ENCODE measurements at regions not wholly inside any gene's neighbourhood (a gene's known extent, or its start where the extent isn't known, plus 50 kb on each side); places are given as distances from the start of the nearest gene placed in this dataset.
A peak's percentile ranks its signal among the peaks of the same experiment; 100 is the strongest.

DNA sequence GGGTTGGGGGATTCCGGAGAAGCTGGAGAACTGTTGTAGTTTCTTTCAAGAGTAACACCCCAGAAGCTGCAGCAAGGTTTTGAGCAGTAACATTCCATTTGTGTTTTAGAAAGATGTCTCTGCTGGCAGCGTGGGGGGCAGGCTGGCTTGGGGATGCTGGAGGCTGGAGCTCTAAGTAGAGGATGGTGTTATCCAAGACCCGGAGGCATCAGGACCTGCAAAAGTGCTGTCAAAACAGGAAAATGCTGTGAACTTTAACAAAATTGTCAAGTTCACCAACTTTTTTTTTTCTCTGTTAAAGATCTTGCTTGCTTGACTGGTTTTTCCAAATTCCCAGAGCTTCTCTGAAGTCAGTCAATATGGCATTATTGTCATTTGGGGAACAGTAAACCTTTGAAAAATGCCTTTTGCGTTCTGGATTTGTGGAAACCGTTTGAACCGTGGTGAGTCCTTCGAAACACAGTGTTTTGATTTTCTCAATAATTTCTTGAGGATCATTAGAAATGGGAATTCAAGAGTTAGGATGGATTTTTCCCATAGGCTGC, 189.6 kb upstream of the NLRP1 start:
- H3K4me3 Mint-ChIP-seq, result no peak overlapping the region; a peak in 1 of 5 replicates
- H2BK20ac ChIP-seq (ENCODE audit: low read depth, low read length, poor library complexity, severe bottlenecking), result no peak overlapping the region
- no peak overlapping the region for H4K8ac ChIP-seq (replicated peaks; ENCODE audit: insufficient read length, low read depth, low read length)
- H3K27me3 ChIP-seq (ENCODE audit: insufficient read depth, low read length), result no peaks in the 10 kb centered on the region
- H3K9me3 Mint-ChIP-seq, result peaks cover 0 to under 1% of the 10 kb centered on the region in 2 experiments; a peak in 1 of 5 replicates
- no peaks in the 10 kb centered on the region for H3K23me2 ChIP-seq (ENCODE audit: insufficient read length, low read depth, low read length, poor library complexity, severe bottlenecking)
- H2BK120ac ChIP-seq (ENCODE audit: low read depth, low read length, poor library complexity, severe bottlenecking), result no peak overlapping the region
- H3K27ac ChIP-seq (ENCODE audit: insufficient read length, low read depth, low read length), result no peak overlapping the region
- H3K14ac ChIP-seq (ENCODE audit: insufficient read depth, low read length), result no peak overlapping the region
- H3K79me2 ChIP-seq (ENCODE audit: insufficient read depth, low read length), result no peaks in the 10 kb centered on the region
- no peak overlapping the region for H3K18ac ChIP-seq (ENCODE audit: insufficient read length, low read depth, low read length)
- no peak overlapping the region for H3K23ac ChIP-seq (ENCODE audit: insufficient read length, low read depth, low read length)
- no peaks in the 10 kb centered on the region for H3K79me1 ChIP-seq (ENCODE audit: insufficient read depth, low read depth, low read length, poor library complexity, severe bottlenecking)
- no peak for TF ChIP-seq CTCF (conservative IDR thresholded peaks at IDR 0.05)
- no peak overlapping the region for H3K4ac ChIP-seq (ENCODE audit: low read depth, low read length)
- no peak overlapping the region for H2AK5ac ChIP-seq (ENCODE audit: insufficient read length, low read length)
- peaks cover 12% of the 10 kb centered on the region for H3K27me3 Mint-ChIP-seq (ENCODE audit: low read depth)
- no peak for DNase-seq
- no peak overlapping the region for H3T11ph ChIP-seq (ENCODE audit: low read length)
- H3K27ac Mint-ChIP-seq, result 0 out of 7 replicates have a peak overlapping the region, but pooled peaks of 1 of the 3 experiments have one; percentile 27
- H3K4me1 Mint-ChIP-seq, result peaks cover 8 to 12% of the 10 kb centered on the region in 2 experiments; a peak in 3 of 4 replicates
- H2BK15ac ChIP-seq (ENCODE audit: low read depth, low read length), result no peak overlapping the region
- WGBS (ENCODE audit: extremely low coverage, insufficient read length, low lambda C conversion rate), result no CpG with 5 or more reads among the region's 7 CpGs
- no peaks in the 10 kb centered on the region for H3K9me3 ChIP-seq (ENCODE audit: control insufficient read depth, low read depth, low read length)
- H3K9ac ChIP-seq (ENCODE audit: extremely low read depth, insufficient read length, low read length), result no peak overlapping the region
- no peak overlapping the region for H4K5ac ChIP-seq (ENCODE audit: insufficient read length, low read depth, low read length)
- no peak overlapping the region for H3K4me2 ChIP-seq (ENCODE audit: insufficient read depth, insufficient read length, low read length)
- H2AFZ ChIP-seq (ENCODE audit: low read length), result no peak overlapping the region
- no peaks in the 10 kb centered on the region; a peak in 1 of 7 replicates for H3K36me3 Mint-ChIP-seq (ENCODE audit: insufficient read depth in 1 of 3, low read depth in 3 of 3)
- H3K4me1 ChIP-seq (ENCODE audit: insufficient read depth, low read length), result no peaks in the 10 kb centered on the region; the same call in 1 of the 2 replicates
- H3K56ac ChIP-seq (ENCODE audit: insufficient read length, low read depth, low read length), result no peak overlapping the region
- no peak overlapping the region for H2BK12ac ChIP-seq (ENCODE audit: insufficient read length, low read depth, low read length)
- no peak overlapping the region for H4K91ac ChIP-seq (ENCODE audit: insufficient read length, low read depth, low read length)
- H2BK5ac ChIP-seq (ENCODE audit: insufficient read length, low read length), result no peak overlapping the region
- no peaks in the 10 kb centered on the region for H4K20me1 ChIP-seq (ENCODE audit: control insufficient read depth, insufficient read depth, insufficient read length)
